H1 (cell line): ENCODE measurements at regions not wholly inside any gene's neighbourhood (a gene's known extent, or its start where the extent isn't known, plus 50 kb on each side); places are given as distances from the start of the nearest gene placed in this dataset.

ENCODE experiments used
- CTCF ChIA-PET: fragments of 300-600 bp; sonication (Branson Sonifier 250); formaldehyde crosslinking; loops from one replicate; lab custom pipeline; 2021; ENCODE audit not compliant: partially characterized antibody; lab: Charles Lee
- POLR2A ChIA-PET: fragments of 300-600 bp; sonication (Branson Sonifier 250); formaldehyde crosslinking; loops from one replicate; lab custom pipeline; 2021; ENCODE audit warnings: inconsistent platforms; ENCODE audit not compliant: partially characterized antibody; lab: Charles Lee
- DNase-seq, 2 experiments: peaks; one replicate each; pipeline versions ENCODE4 v3.0.0 to v3.0.0-alpha.2; 2010 to 2022; ENCODE audit warnings: low spot score in 2 of 2, low read depth in 1 of 2, mixed read lengths in 1 of 2
- FAIRE-seq: peaks from 2 replicates; lab custom pipeline; 2011; peaks lifted over from hg19 to GRCh38; lab: Jason Lieb, UNC
- H2AFZ ChIP-seq: 2 replicates; pipeline ENCODE4 v1.8.1; 2012; ENCODE audit warnings: low read length, inconsistent platforms
- H2AK5ac ChIP-seq: 2 replicates; pipeline ENCODE4 v1.6.1; 2013; ENCODE audit warnings: low read depth, low read length
- H2BK120ac ChIP-seq: replicated peaks from 2 replicates; pipeline ENCODE3; 2013; ENCODE audit warnings: low read depth, low read length, inconsistent platforms
- H2BK12ac ChIP-seq: 2 replicates; pipeline ENCODE4 v1.6.1; 2013; ENCODE audit warnings: low read depth, low read length
- H2BK15ac ChIP-seq: 2 replicates; pipeline ENCODE4 v1.6.1; 2013; ENCODE audit warnings: low read length
- H2BK20ac ChIP-seq: 2 replicates; pipeline ENCODE4 v1.6.1; 2013; ENCODE audit warnings: low read length
- H2BK5ac ChIP-seq: 2 replicates; pipeline ENCODE4 v1.6.1; 2013; ENCODE audit warnings: low read depth, low read length
- H3K14ac ChIP-seq: 2 replicates; pipeline ENCODE4 v1.6.1; 2013; ENCODE audit warnings: inconsistent platforms; ENCODE audit not compliant: insufficient read length
- H3K18ac ChIP-seq: 2 replicates; pipeline ENCODE4 v1.6.1; 2013; ENCODE audit warnings: low read length; ENCODE audit errors: extremely low read depth
- H3K23ac ChIP-seq: 2 replicates; pipeline ENCODE4 v1.6.1; 2013; ENCODE audit warnings: inconsistent platforms; ENCODE audit not compliant: insufficient read length
- H3K23me2 ChIP-seq: 2 replicates; pipeline ENCODE4 v1.6.1; 2013; ENCODE audit warnings: low read depth, low read length
- H3K27ac ChIP-seq: 2 replicates; pipeline ENCODE4 v1.6.1; 2011; ENCODE audit warnings: low read depth, low read length, inconsistent platforms
- H3K27me3 ChIP-seq, 4 experiments: replicated peaks in 1 of 4; 1 replicate in 1 of 4; 2 replicates in 3 of 4; pipeline versions ENCODE4 v1.6.1 to v1.8.1; 2011 to 2013; ENCODE audit warnings: low read length in 3 of 4, mild to moderate bottlenecking in 3 of 4, inconsistent platforms in 2 of 4, mixed read lengths in 2 of 4, moderate library complexity in 1 of 4; ENCODE audit not compliant: control insufficient read depth in 3 of 4, insufficient read depth in 3 of 4; ENCODE audit errors: extremely low read depth in 1 of 4
- H3K36me3 ChIP-seq, 4 experiments: 2 replicates each; pipeline versions ENCODE4 v1.6.1 to v1.8.1; 2011 to 2013; ENCODE audit warnings: mild to moderate bottlenecking in 4 of 4, low read length in 3 of 4, moderate library complexity in 2 of 4, control low read depth in 1 of 4, inconsistent platforms in 1 of 4; ENCODE audit not compliant: insufficient read depth in 4 of 4, control insufficient read depth in 2 of 4
- H3K4ac ChIP-seq: replicated peaks from 2 replicates; pipeline ENCODE3; 2013; ENCODE audit warnings: low read length, low read depth, mixed read lengths, inconsistent platforms; ENCODE audit not compliant: insufficient read length
- H3K4me1 ChIP-seq, 4 experiments: replicated peaks in 1 of 4; 1 replicate in 1 of 4; 2 replicates in 3 of 4; pipeline versions ENCODE4 v1.6.1 to v1.8.1; 2011 to 2013; ENCODE audit warnings: low read length in 3 of 4, inconsistent platforms in 2 of 4, mixed read lengths in 1 of 4; ENCODE audit not compliant: insufficient read depth in 4 of 4, control insufficient read depth in 3 of 4
- H3K4me2 ChIP-seq, 2 experiments: 2 replicates each; pipeline versions ENCODE4 v1.6.1 to v1.8.1; 2011 to 2013; ENCODE audit warnings: low read depth in 2 of 2, low read length in 2 of 2, control low read depth in 1 of 2, inconsistent platforms in 1 of 2, mild to moderate bottlenecking in 1 of 2; ENCODE audit not compliant: insufficient read depth in 1 of 2
- H3K4me3 ChIP-seq, 4 experiments: fragments of 200-600, 300-600 bp in 1 of 4; sonication (generic), shearing (Covaris generic), sonication (Bioruptor Twin) in 1 of 4; 2 replicates each; pipeline versions ENCODE4 v1.5.1 to v1.8.1; 2011 to 2016; ENCODE audit warnings: low read length in 4 of 4, low read depth in 3 of 4, control low read depth in 2 of 4, inconsistent platforms in 2 of 4, mild to moderate bottlenecking in 2 of 4, mixed read lengths in 1 of 4, moderate library complexity in 1 of 4; ENCODE audit not compliant: insufficient read depth in 2 of 4; ENCODE audit errors: extremely low read depth in 1 of 4
- H3K56ac ChIP-seq: replicated peaks from 2 replicates; pipeline ENCODE3; 2013; ENCODE audit warnings: low read depth, mild to moderate bottlenecking, mixed read lengths, low read length, inconsistent platforms; ENCODE audit not compliant: insufficient read length
- H3K79me1 ChIP-seq: 2 replicates; pipeline ENCODE4 v1.6.1; 2013; ENCODE audit warnings: low read depth, low read length, control low read depth
- H3K79me2 ChIP-seq, 2 experiments: 2 replicates each; pipeline versions ENCODE4 v1.6.1 to v1.8.1; 2012 to 2013; ENCODE audit warnings: low read length in 2 of 2, mild to moderate bottlenecking in 2 of 2, inconsistent platforms in 1 of 2; ENCODE audit not compliant: insufficient read depth in 2 of 2, control insufficient read depth in 1 of 2
- H3K9ac ChIP-seq, 4 experiments: replicated peaks in 1 of 4; 1 replicate in 1 of 4; 2 replicates in 3 of 4; pipeline versions ENCODE4 v1.6.1 to v1.8.1; 2011 to 2013; ENCODE audit warnings: low read depth in 3 of 4, low read length in 3 of 4, control low read depth in 2 of 4, mild to moderate bottlenecking in 2 of 4, moderate library complexity in 2 of 4, inconsistent platforms in 1 of 4; ENCODE audit errors: extremely low read depth in 1 of 4
- H3K9me3 ChIP-seq, 2 experiments: 2 replicates each; pipeline versions ENCODE4 v1.6.1 to v1.8.1; 2012 to 2013; ENCODE audit warnings: mild to moderate bottlenecking in 2 of 2, moderate library complexity in 2 of 2, control low read depth in 1 of 2, inconsistent platforms in 1 of 2, low read depth in 1 of 2, low read length in 1 of 2, mixed read lengths in 1 of 2; ENCODE audit not compliant: insufficient read depth in 2 of 2
- H4K20me1 ChIP-seq, 2 experiments: replicated peaks in 1 of 2; 2 replicates each; pipeline versions ENCODE3 to v1.8.1; 2011 to 2013; ENCODE audit warnings: inconsistent platforms in 2 of 2, low read length in 2 of 2, mild to moderate bottlenecking in 1 of 2; ENCODE audit not compliant: insufficient read depth in 2 of 2, control insufficient read depth in 1 of 2
- H4K5ac ChIP-seq: 2 replicates; pipeline ENCODE4 v1.6.1; 2013; ENCODE audit warnings: low read length, low read depth, mixed read lengths, inconsistent platforms; ENCODE audit not compliant: insufficient read length
- H4K8ac ChIP-seq: 2 replicates; pipeline ENCODE4 v1.8.0; 2013; ENCODE audit warnings: mild to moderate bottlenecking, moderate library complexity, low read length, inconsistent platforms; ENCODE audit not compliant: insufficient read depth; ENCODE audit errors: extremely low read depth
- H4K91ac ChIP-seq: replicated peaks from 2 replicates; pipeline ENCODE3; 2013; ENCODE audit warnings: low read length, mixed read lengths, inconsistent platforms; ENCODE audit not compliant: insufficient read length
- ATF2 ChIP-seq: IDR thresholded peaks from 2 replicates; pipeline ENCODE4 v1.6.1; 2012; ENCODE audit warnings: low read length, inconsistent platforms
- BCL11A ChIP-seq, 2 experiments: IDR thresholded peaks; one replicate each; pipeline ENCODE4 v1.6.1; 2011; ENCODE audit warnings: low read depth in 2 of 2, low read length in 2 of 2, mild to moderate bottlenecking in 2 of 2
- CREB1 ChIP-seq: IDR thresholded peaks from 2 replicates; pipeline ENCODE4 v1.6.1; 2012; ENCODE audit warnings: inconsistent platforms
- GTF2F1 ChIP-seq: IDR thresholded peaks from 2 replicates; pipeline ENCODE4 v1.6.1; 2012; ENCODE audit warnings: low read depth, low read length, improper control_type of control experiment, borderline replicate concordance
- JUN ChIP-seq: IDR thresholded peaks from 2 replicates; pipeline ENCODE4 v1.6.1; 2011; ENCODE audit warnings: low read depth, mild to moderate bottlenecking, improper control_type of control experiment, low read length
- NRF1 ChIP-seq: IDR thresholded peaks from 2 replicates; pipeline ENCODE4 v1.6.1; 2011; ENCODE audit warnings: mild to moderate bottlenecking, low read depth, low read length, improper control_type of control experiment
- RXRA ChIP-seq: IDR thresholded peaks from 2 replicates; pipeline ENCODE4 v1.6.1; 2011; ENCODE audit warnings: low read depth, mild to moderate bottlenecking, low read length, moderate library complexity; ENCODE audit not compliant: insufficient read depth
- SAP30 ChIP-seq: fragments of 300-600 bp; sonication (generic); IDR thresholded peaks from 2 replicates; pipeline ENCODE4 v1.7.1; 2012; ENCODE audit warnings: low read length, moderate library complexity, mild to moderate bottlenecking, inconsistent platforms; ENCODE audit not compliant: insufficient read depth, insufficient replicate concordance
- SIN3A ChIP-seq, 2 experiments: IDR thresholded peaks in 1 of 2; conservative IDR thresholded peaks in 1 of 2; 2 replicates each; pipeline ENCODE4 v1.6.1; 2011 to 2012; ENCODE audit warnings: low read length in 2 of 2, improper control_type of control experiment in 1 of 2, low read depth in 1 of 2, mild to moderate bottlenecking in 1 of 2
- SP1 ChIP-seq: IDR thresholded peaks from 2 replicates; pipeline ENCODE4 v1.6.1; 2011; ENCODE audit warnings: low read depth, low read length
- SUZ12 ChIP-seq: fragments of 200-600 bp; sonication (generic); IDR thresholded peaks from 2 replicates; pipeline ENCODE4 v1.6.1; 2012; ENCODE audit warnings: mild to moderate bottlenecking, inconsistent platforms, low read length, moderate library complexity, mixed read lengths
- YY1 ChIP-seq: IDR thresholded peaks from 2 replicates; pipeline ENCODE4 v1.6.1; 2011; ENCODE audit warnings: low read depth, mild to moderate bottlenecking, low read length
- WGBS, 2 experiments: shearing (Covaris generic) in 1 of 2; methylation state at CpG; one replicate each; pipeline versions ENCODE4 v1.1.6 to v1.1.7; 2013 to 2015; ENCODE audit warnings: low lambda C conversion rate in 2 of 2, mixed read lengths in 2 of 2, inconsistent platforms in 1 of 2, low coverage in 1 of 2, missing lambda C conversion rate in 1 of 2; ENCODE audit not compliant: insufficient replicate concordance in 2 of 2, insufficient coverage in 1 of 2, insufficient read length in 1 of 2; ENCODE audit errors: extremely low coverage in 1 of 2, missing lambda C conversion rate in 1 of 2; 5-methylcytosine and 5-hydroxymethylcytosine counted together

DNA sequence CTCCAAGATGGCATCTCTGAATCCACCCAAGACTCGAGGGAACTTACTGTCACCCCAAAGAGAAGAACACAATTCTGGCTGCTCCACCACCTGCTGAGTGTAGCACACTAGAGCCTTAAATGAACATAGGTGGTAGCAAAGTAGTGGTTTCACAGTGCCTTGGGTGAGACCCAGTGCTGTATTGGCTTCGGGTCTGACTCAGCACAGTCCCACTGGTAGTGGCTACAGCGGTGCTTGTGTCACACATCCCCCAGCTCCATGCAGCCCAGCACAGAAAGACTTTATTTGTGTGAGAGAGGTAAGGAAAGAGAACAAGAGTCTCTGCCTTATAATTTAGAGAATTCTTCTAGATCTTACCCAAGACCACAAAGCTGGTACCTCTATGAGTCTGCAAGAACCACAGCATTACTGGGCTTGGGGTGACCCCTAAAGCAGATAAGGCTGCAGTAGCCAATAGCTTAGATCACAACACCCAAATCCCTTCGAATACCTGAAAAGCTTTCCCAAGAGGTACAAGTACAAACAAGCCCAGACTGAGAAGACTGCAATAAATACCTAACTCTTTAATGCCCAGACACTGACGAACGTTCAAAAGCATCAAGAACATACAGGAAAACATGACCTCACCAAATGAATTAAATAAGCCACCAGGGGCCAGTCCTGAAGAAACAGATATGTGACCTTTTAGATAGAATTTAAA, 83.3 kb upstream of the SLC38A4 start:
- H4K20me1 ChIP-seq, result no peaks in the 10 kb centered on the region
- no peak overlapping the region for H4K5ac ChIP-seq
- no peaks in the 10 kb centered on the region for H3K23me2 ChIP-seq
- no peaks in the 10 kb centered on the region for H3K4me1 ChIP-seq
- no peak overlapping the region for H3K4me2 ChIP-seq
- no peak overlapping the region for H2BK120ac ChIP-seq
- H2BK5ac ChIP-seq, result no peak overlapping the region
- H3K27me3 ChIP-seq, result no peaks in the 10 kb centered on the region
- ChIA-PET CTCF (interaction anchor here (1.2 kb wide), 1 partner anchor 112 kb away, joined by 5 read pairs; no protein-coding TSS in a partner anchor), POLR2A (no interaction called here)
- H3K56ac ChIP-seq, result no peak overlapping the region
- 83% methylated on average over 6 of the region's 6 CpGs; no CpG with 5 or more reads in 1 of the 2 experiments for WGBS, 2 experiments
- no peak overlapping the region for H3K4me3 ChIP-seq
- no peak overlapping the region for H2AFZ ChIP-seq
- H3K23ac ChIP-seq, result no peak overlapping the region
- H2BK12ac ChIP-seq, result no peak overlapping the region
- DNase-seq (no peak), FAIRE-seq (no peak)
- H4K8ac ChIP-seq, result no peak overlapping the region
- no peak overlapping the region for H4K91ac ChIP-seq
- H3K79me2 ChIP-seq, result no peaks in the 10 kb centered on the region
- H2AK5ac ChIP-seq, result no peak overlapping the region
- no peak overlapping the region for H3K27ac ChIP-seq
- no peak overlapping the region for H3K18ac ChIP-seq
- H3K4ac ChIP-seq, result no peak overlapping the region
- no peak overlapping the region for H3K14ac ChIP-seq
- no peak overlapping the region for H2BK20ac ChIP-seq
- H3K36me3 ChIP-seq, result no peaks in the 10 kb centered on the region
- no peaks in the 10 kb centered on the region for H3K9me3 ChIP-seq
- H3K79me1 ChIP-seq, result no peaks in the 10 kb centered on the region
- H2BK15ac ChIP-seq, result no peak overlapping the region
- no peak overlapping the region for H3K9ac ChIP-seq
- TF ChIP-seq SAP30, result no peak
- TF ChIP-seq GTF2F1, result no peak
- no peak for TF ChIP-seq YY1
- TF ChIP-seq SUZ12, result no peak
- TF ChIP-seq CREB1, result no peak
- no peak for TF ChIP-seq ATF2
- TF ChIP-seq SP1, result no peak
- no peak for TF ChIP-seq JUN
- no peak for TF ChIP-seq RXRA
- TF ChIP-seq NRF1, result no peak
- TF ChIP-seq SIN3A (conservative IDR thresholded peaks at IDR 0.05 in 1 of 2, IDR thresholded peaks at IDR 0.05 in 1 of 2; ENCODE audit: low read depth in 1 of 2, low read length in 2 of 2), result no peak
- TF ChIP-seq BCL11A (IDR thresholded peaks at IDR 0.05; ENCODE audit: low read depth in 2 of 2, low read length in 2 of 2), result no peak
